NCI-H1417 (cell line): ENCODE measurements at regions not wholly inside any gene's neighbourhood (a gene's known extent, or its start where the extent isn't known, plus 50 kb on each side); places are given as distances from the start of the nearest gene placed in this dataset.

Experiments used
- DNase-seq, 3 experiments: peaks; one replicate each; lab custom pipeline; 2025; lab: John Stamatoyannopoulos, UW

- DNase-seq = no peak
Measured at GRCh38 chr3:127375151-127375930, 87.5 kb upstream of the PRR20G start.

DNA sequence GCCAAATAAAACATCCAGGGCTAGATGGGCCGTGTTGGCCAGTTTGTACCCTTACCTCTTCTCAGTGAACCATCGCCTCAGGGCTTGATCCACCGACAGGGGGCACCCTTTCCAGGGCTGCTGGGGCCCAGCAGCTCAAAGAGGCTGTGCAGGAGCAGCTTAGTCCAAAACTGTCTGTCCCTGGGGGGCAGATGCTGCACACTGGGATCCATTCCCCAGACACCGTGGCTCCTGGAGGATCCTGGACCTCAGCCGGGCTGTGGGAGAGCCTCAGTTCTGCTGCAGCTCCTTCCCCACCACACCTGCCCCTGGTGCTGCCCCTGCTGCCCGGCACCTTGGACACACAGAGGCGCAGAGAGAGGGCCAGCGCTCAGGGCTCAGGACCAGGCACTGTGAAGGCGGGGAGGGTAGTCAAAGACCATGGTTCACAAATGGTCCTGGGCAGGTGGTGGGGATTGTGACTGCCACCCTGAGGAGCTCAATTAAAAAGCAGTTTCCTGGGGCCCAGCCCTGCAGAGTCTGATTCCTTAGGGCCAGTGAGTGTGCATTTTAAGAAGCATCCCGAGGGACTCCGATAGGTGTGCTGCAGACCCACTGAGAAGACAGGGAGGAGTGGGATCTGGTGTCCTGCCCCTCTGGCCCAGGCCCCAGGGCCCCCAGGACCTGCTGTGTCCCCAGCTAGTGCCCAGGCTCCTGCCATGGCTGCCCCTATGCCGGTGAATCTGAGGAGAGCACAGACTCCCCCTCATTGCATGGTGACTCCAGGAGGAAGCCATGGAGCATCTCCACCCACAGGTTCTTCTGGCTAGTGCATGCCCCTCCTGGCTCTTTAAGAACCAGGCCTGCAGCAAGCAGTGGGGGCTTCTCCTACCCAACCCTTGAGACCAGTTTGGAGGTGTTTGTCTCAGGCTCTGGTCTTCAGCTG is 86.5 kb upstream of the PRR20G start:
- no peak for DNase-seq

- DNase-seq = no peak
Measured at GRCh38 chr3:127373441-127374085, 85.7 kb upstream of the PRR20G start.

GRCh38 chr3:127371846-127372245 is 84.0 kb upstream of the PRR20G start:
- no peak for DNase-seq

DNA sequence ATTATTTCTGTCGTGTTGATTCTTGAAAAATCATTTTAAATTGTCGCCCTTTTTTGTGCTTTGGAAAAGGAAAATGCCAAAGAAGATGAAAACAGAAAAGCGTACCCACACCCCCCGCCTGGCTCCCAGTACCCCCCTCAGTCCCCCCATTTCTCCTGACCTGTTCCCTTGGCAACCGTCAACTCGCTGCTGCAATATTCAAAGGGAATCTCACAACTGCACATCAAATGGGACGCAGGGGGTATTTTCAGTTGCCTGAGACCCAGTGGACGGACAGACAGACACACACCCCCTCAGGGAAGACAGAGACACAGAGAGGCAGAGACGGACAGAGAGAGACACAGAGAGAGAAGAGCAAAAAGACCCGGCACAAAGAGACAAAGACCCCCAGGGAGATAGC is 83.5 kb upstream of the PRR20G start:
- peak in 2 of 3 experiments; percentile 70 to 86 for DNase-seq

GRCh38 chr3:127370906-127371305 is 83.1 kb upstream of the PRR20G start:
- peak in 2 of 3 experiments; percentile 70 to 86 for DNase-seq

DNA sequence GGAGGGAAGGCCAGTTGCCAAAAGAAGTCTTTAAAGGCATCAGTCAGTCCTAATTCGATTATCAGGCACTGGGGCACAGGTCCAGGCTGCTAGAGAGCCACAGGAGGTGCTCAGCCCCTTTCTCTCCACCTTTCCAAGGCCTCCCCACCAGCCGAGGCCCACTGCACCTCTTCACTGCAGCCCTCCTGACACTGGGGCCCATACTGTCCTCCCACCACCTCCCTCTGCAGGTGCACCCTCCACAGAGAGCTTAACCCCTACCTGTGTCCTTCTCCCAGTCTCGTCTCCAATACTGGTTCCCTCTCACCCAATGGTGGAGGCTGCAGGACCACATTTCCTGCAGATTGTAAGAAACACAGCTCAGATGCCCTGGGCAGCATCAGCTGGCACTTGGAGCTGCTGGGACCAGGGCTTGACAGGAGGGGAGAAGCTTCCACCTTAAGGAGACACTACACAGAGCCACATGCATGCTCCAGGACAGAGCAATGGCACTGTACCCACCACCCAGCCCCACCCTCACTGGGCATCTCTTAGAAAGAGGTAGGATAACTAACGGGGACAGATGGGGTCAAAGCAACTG is 81.6 kb upstream of the PRR20G start:
- DNase-seq = no peak

DNA sequence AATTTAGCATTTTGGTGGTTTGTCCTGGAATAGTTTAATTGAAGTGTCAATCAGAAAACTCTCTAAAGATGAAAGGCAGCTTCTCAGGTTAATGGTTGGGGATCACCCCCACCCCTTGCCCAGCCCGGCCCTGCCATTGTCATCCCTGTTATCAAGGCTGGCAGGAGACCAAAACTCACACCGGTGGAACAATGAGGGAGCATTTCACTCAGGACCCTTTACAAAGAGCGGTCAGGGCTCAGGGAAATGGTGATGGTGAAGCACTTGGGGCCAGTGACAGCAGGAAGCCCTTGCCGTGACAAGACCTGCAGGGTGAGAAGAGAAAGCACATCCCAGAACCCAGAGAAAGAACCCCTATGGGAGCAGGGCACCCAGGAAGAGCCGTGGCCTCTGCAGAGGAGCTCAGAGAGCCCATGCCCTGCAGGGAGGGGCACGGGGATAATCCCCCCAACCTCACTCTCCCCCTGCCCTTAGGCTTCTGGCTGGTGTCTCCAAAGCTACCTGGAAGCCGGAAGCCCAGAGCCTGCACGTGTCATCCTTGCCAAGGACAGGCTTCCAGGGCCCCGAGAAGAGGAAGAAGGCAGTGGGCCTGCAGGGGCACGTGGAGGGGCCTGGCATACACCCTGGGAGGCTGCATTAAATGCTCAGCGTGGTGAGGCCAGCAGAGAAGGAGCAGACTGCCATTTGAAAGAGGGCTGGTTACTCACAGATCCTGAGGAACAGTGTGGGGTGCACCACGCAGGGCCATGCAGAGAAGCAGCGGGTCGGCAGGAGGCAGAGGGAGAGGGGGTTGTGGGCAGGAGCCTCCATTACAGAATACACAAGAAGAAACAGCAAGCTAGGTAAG is 80.6 kb upstream of the PRR20G start:
- peak in 2 of 3 experiments; percentile 21 to 73 for DNase-seq

DNA sequence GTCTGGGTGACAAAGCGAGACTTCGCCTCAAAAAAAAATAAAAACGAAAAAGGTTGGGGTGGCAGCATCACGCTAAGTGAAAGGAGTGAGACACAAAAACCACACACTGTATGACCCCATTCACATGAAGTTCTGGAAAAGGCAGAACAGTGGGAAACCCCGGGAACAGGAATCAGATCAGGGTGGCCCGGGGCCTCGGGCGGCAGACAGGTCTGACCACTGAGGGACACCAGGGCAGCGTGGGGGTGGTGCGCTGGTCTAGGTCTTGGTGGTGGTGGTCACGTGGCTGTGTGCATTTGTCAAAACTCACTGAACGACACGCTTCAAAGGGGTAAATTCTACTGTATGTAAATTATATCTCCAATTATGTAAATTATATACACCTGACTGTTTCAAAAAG is 79.7 kb upstream of the PRR20G start:
- no peak for DNase-seq

- DNase-seq = peak in 1 of 3 experiments; percentile 16
Measured at GRCh38 chr3:127366383-127366782, 78.5 kb upstream of the PRR20G start.

- DNase-seq = no peak
Measured at GRCh38 chr3:127365163-127365798, 77.4 kb upstream of the PRR20G start.

GRCh38 chr3:127363891-127364290 is 76.0 kb upstream of the PRR20G start:
- DNase-seq = no peak

DNA sequence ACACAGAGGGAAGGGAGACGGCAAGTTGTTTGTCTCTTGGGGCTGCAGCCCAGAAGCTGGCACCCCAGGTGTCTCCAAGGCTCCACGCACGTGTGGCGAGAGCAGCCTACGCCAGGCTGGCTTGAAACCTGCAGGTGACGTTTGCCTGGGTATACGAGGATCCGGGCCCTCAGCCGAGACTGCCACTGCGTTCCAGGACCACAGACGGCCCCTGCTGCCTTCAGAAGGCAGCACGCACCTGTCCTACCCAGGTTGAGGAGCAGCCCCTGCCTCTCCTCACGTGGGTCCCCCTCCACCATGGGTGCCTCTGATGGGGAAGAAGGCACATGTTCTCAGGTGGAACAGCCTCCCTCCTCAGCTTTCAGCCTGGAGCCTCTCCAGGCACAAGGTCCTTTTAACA is 75.3 kb upstream of the PRR20G start:
- DNase-seq = peak in 1 of 3 experiments; percentile 61

GRCh38 chr3:127360647-127361046 is 72.8 kb upstream of the PRR20G start:
- DNase-seq = no peak

DNA sequence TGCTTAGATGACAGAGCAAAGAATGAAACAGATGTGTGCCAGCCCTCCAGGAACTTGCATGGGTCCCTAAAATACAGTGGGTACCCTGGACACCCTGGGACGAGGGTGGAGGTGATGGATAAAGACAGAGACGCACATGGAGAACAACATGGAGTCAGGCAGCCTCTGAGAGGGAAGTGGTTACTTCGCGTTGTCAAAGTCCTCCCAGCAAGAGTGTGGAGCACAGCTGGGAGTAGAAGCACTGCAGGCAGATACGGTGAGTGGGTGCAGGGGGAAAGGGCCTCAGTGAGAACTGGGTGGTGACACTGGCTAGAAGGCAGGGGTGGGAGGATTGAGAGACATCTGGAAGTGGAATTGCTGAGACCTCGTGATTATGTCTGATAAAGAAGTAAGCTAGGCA is 70.8 kb upstream of the PRR20G start:
- no peak for DNase-seq

GRCh38 chr3:127356381-127356780 is 68.5 kb upstream of the PRR20G start:
- no peak for DNase-seq

DNA sequence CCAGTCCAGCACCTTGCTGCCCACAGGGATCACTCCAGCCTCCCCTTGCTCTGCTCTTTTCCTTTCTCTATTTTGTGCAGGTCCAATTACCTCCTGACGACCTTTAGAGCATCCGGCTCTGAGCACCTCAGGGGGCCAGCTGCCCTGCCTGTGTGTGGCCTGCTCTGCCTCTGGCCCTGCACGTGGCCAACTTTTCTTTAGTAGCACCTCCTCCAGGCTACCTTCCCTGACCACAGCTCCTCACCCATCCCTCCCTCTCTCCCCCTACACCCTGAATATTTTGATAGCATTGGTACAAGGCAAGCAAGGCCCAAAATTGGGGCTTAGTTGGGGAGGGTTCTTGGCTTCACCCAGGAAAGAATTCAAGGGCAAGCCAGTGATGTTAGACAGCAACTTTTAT is 66.9 kb upstream of the PRR20G start:
- no peak for DNase-seq

- no peak for DNase-seq
Measured at GRCh38 chr3:127352612-127353011, 64.8 kb upstream of the PRR20G start.

DNA sequence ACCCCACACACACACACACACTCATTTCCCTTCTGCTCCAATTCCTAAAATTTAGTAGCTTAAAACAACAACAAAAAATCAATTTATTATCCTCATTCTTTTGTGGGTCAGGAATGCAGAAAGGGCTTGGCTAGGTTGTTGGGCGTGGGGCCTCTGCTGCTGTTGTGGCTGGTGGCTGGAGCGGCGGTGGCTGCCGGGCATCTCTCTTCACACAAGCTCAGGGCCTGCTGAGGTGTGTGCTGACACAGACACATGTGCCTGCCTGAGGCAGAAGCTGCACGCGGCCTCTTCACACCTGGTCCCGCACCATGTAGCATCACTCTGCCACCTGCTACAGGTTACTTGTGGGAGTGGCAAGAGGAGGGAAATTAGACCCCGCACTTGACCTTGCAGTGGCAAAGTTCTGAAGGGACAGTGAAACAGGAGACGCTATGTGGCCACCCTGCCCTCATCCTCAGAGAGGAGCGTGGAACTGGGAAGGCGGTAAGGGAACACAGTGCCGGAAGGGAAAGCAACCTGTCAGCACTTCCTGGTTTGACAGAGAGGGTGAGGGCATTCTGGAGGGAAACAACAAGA is 64.0 kb upstream of the PRR20G start:
- DNase-seq = peak; percentile 29 to 55 (median 39)

GRCh38 chr3:127351321-127351720 is 63.5 kb upstream of the PRR20G start:
- peak in 1 of 3 experiments; percentile 22 for DNase-seq
